Stimulated activated CD8-positive, alpha-beta memory T cell treated with anti-CD3 and anti-CD28 coated beads, Interleukin-7, amount 100 ng/mL, for 24 hours (primary cell): ENCODE measurements at regions not wholly inside any gene's neighbourhood (a gene's known extent, or its start where the extent isn't known, plus 50 kb on each side); places are given as distances from the start of the nearest gene placed in this dataset.
"Not testable (repeated sequence)": the region's sequence is repeated elsewhere in the genome, so short reads cannot be mapped to it uniquely, and the experiment has no call there.

Source experiments
- DNase-seq: peaks from one replicate; pipeline ENCODE4 v3.0.0-alpha.2; 2020; ENCODE audit warnings: low read depth

DNA sequence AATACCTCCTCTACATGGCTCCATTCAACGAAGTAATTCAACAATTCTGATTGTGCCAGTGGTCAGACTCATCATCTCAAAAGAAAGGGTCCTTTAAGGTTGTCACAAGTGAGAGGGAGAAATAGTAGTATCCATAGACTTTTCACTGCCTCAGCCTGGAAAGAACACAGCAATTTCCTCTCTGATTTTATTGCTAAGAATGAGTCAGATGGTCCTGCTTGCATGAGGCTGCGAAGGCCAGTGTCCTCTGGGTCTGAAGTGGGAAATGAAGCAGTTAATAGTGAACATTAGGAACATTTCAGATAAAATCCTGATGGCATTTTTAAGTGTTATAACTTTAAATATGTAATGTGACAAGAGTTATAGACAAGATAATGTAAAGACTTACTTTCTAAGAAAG lies 979.0 kb downstream of the EFNA5 start:
- DNase-seq: no peak

DNA sequence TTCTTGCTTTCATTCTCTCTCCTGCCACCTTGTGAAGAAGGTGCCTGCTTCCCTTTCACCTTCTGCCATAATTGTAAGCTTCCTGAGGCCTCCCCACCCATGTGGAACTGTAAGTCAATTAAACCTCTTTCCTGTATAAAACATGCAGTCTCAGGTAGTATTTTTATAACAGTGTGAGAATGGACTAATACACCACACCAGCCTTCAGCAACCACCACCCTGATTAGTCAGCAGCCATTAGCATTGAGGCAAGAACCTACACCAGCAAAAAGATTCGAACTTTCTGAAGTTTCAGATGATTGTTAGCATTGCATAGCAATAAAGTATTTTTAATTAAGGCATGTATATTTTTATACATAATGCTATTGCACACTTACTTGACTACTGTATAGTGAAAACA lies 980.2 kb downstream of the EFNA5 start:
- no peak for DNase-seq

DNA sequence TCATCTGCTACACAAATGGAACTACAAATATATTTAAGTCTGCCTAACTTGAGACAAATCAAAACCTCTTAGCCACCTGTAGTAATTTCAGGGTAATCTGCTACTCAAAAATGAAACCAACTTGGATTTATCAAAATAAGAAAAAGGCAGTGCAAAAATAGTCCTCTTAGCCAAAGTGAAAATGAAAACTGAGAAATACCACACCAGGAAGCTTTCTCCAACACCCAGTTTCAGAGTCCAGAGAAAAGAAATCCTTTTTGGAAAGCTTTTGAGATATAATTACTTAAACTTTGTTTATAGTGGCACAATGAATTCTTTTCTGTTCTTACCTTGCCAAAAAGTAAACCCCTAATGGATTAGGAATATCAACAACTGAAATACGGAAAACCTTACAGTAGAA lies 990.4 kb downstream of the EFNA5 start:
- no peak for DNase-seq

DNA sequence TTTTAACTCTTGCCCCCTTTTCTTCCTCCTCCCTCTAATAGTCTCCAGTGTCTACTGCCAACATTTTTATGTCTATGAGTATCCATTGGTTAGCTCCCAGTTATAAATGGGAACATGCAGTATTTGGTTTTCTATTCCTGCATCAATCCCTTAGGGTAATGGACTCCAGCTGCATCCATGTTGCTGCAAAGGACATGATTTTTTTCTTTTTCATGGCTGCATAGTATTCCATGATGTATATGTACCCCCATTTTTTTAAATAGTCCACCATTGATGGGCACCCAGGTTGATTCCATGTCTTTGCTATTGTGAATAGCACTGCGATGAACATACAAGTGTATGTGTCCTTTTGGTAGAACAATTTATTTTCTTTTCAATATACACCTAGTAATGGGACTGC lies 993.7 kb downstream of the EFNA5 start:
- no peak for DNase-seq

- no peak for DNase-seq
Observed at GRCh38 chr5:106675687-106676086, 995.0 kb downstream of the EFNA5 start.

DNA sequence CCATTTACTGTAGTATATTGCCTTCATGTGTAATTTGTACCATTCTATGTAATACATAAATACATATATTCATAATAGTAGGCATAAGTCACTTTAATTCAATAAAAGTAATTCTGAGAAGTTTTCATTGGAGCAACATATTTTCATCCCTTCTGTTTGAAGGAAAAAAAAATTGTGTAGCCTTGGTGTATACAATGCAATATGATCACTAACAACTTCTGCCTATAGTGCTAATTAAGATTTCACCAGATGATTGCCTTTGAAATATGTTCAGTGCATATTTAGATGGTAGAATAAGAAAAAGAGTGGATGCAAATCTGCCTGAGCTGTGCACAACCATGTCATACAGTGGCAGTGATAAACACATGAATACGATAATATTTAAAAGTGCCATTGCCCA lies 996.8 kb downstream of the EFNA5 start:
- no peak for DNase-seq

- DNase-seq: no peak
Observed at GRCh38 chr5:106661866-106662265, 1008.9 kb downstream of the EFNA5 start.

- no peak for DNase-seq
Observed at GRCh38 chr5:106660681-106661080, 1010.1 kb downstream of the EFNA5 start.

GRCh38 chr5:106658150-106658549 lies 1012.6 kb downstream of the EFNA5 start:
- no peak for DNase-seq

DNA sequence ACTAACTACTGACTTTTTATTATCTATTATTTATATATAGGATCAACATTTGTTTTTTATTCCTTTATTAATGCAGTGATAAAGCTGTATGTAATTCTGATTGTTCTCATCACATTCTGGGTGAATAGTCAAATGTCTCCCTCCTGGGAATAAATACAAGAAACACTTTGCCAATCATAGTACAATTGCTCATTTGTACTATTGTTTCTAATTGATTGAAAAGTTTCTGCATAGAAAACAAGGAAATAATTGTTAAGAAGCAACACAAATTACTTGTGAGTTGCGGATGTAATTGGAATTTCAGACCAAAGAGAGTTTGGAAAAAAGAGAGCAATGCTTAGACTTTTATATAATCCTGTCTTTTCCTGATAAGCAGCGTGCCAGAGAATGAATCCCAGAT lies 1013.9 kb downstream of the EFNA5 start:
- no peak for DNase-seq

- no peak for DNase-seq
Observed at GRCh38 chr5:106649031-106649430, 1021.7 kb downstream of the EFNA5 start.

DNA sequence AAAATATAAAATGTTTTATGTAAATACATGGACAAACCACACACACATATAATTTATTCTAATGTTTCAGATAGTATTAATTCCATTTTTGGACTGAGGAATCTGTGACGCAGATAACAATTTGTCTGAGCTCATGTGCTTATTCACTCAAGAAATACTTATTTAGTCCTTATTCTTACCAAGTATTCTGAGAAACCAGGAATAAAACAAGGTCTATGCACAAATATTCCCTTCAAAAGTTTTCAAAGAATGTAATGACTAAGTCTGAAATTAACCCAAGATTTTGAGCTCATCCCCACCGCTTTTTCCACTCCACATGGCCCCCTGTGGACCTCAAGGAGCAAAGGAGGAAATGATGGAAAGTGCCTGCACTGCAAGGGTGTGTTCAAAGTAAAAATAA lies 1022.3 kb downstream of the EFNA5 start:
- DNase-seq: no peak

- DNase-seq: no peak
Observed at GRCh38 chr5:106646106-106646505, 1024.6 kb downstream of the EFNA5 start.

DNA sequence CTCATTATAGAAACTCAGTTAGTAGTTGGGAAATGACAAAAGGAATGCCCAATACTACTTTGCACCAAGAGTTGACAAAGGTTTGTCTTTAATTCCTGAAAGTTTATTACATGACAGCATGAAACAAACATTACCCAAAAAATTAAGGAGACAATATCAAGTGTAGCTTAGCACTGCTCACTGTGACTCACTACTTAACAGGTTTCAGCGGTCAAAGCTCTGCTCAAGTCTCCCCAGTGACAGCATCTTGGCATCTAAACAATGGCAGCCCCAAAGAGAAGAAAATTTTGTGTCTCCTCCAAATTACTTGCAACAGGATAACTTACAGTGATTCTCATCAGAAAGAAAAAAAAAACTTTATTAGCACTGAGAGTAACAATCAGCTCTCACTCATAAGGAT lies 1030.2 kb downstream of the EFNA5 start:
- no peak for DNase-seq

DNA sequence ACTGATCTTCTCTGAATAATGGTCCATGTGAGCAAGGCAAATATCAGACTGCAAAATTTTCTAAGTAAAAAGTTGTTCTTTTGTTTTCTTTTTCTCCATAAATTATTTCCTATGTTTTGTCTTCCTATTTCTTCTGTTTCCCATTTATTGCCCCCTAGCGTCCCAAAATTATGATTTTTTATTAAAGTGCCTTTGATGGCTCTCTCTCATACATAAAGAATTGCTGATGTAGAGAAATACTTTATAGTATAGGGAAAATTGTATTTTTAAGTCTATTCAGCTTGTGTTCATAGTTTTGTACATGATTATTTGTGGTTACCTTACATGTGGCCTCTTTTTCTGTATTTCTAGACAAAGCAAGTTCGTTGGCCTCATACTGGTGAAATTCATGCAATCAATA lies 1031.2 kb downstream of the EFNA5 start:
- no peak for DNase-seq

- no peak for DNase-seq
Observed at GRCh38 chr5:106637275-106637674, 1033.5 kb downstream of the EFNA5 start.

DNA sequence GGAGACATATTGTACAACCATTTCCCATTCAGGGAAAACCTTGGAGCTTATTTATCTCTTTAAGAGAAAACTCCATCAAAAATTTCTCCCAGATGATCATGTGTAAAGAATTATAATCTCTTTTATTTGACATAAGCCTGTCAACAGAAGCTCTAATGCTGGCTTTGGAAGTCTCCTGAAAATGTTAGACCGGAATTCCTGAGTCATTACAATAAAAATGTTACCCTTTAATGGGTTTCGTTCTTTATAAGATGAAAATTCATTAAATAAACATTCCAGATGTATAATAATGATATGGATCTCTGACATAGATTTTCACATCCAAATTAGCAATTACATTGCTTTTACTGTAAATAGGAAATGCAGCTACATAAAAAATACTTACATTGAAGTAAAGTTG lies 1036.4 kb downstream of the EFNA5 start:
- DNase-seq: no peak

- no peak for DNase-seq
Observed at GRCh38 chr5:106633825-106634224, 1036.9 kb downstream of the EFNA5 start.

- not testable (repeated sequence) for DNase-seq
Observed at GRCh38 chr5:106628456-106628855, 1042.3 kb downstream of the EFNA5 start.

GRCh38 chr5:106610041-106610440 lies 1060.7 kb downstream of the EFNA5 start:
- no peak for DNase-seq

- no peak for DNase-seq
Observed at GRCh38 chr5:106601620-106602019, 1069.1 kb downstream of the EFNA5 start.

DNA sequence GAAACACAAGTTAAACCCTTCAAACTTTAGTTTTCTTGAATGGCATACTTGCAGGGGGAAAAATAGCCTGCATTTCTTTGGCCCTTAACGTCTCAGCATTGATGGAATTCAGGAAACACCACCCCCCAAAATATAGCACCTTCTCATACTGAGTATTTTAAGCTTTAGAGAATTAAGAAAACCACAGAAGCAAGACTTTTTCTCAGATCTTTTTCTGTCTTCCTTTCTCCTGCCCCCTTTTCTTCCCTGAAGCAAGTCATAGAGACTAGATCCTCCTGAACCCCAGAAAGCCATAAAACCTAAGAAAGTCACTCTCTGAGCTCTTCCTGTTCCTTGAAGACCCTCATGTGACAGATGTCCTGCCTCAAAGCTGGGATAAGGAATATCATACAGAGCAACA lies 1069.9 kb downstream of the EFNA5 start:
- DNase-seq: no peak

GRCh38 chr5:106595864-106596263 lies 1074.9 kb downstream of the EFNA5 start:
- no peak for DNase-seq

- DNase-seq: no peak
Observed at GRCh38 chr5:106584268-106584667, 1086.5 kb downstream of the EFNA5 start.

DNA sequence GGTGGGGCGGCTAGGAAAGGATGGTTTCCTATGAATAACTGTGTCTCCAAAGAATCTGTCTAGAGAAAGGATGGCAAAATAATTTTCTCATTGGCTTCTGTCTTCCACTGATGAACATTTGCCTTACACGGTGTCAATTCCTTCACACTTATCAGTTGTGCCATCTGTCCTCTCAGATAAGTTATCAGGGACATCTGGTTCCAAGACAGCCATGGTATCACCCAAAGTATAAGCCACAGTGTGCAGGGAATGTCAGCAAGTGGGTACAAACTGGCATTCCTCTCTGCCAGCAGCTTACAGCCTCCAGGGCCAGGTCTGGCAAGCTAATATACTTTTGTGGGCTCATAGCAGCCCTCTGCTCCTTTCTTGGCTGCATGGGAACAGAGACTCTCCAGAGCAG lies 1092.0 kb downstream of the EFNA5 start:
- DNase-seq: no peak
